GM21825 (cell line): ENCODE measurements at regions not wholly inside any gene's neighbourhood (a gene's known extent, or its start where the extent isn't known, plus 50 kb on each side); places are given as distances from the start of the nearest gene placed in this dataset.

Experiments
- ATAC-seq: cut with Tn5 transposase; IDR thresholded peaks from one replicate; pipeline ENCODE4 v1.9.1; 2021; ENCODE audit warnings: mild to moderate bottlenecking, moderate library complexity; ENCODE audit not compliant: unreplicated experiment

- no peak for ATAC-seq
Observed at GRCh38 chr15:70476441-70476840, 286.9 kb downstream of the UACA start.

DNA sequence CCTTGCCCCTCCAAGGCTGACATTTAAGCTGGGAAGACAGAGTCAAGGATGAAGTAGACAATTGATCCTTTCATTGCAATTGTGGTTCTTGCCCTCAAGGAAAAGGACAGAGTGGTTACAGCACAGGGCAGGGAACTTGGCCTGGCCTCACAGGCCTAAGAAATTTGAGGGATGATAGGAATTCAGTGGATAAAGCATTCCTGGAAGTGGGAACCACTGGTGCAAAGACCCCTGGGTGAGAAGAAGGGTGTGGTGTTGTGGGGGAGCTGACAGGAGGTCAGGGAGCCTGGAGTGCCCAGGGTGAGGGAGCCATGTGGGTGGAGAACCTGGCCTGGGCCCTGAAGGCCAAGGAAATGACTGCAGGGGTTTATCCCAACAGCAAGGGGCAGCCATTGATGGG lies 287.4 kb downstream of the UACA start:
- no peak for ATAC-seq

DNA sequence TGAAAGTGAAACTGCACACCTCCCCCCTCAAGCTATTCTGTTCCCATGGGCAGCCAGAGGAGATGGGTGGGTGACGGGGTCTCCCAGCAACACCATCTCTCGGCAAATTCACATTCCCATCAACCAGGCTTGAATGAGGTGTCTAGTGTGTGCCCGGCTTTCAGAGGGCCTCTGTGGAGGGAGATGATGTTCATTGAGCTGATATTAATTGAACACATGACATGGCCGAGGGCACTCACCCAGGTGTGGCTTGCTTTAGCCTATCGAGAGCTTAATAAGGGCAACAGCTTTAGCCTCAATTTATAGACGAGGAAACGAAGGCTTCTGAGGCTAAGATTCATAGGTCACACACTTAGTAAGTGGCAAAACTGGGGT lies 288.0 kb downstream of the UACA start:
- no peak for ATAC-seq

DNA sequence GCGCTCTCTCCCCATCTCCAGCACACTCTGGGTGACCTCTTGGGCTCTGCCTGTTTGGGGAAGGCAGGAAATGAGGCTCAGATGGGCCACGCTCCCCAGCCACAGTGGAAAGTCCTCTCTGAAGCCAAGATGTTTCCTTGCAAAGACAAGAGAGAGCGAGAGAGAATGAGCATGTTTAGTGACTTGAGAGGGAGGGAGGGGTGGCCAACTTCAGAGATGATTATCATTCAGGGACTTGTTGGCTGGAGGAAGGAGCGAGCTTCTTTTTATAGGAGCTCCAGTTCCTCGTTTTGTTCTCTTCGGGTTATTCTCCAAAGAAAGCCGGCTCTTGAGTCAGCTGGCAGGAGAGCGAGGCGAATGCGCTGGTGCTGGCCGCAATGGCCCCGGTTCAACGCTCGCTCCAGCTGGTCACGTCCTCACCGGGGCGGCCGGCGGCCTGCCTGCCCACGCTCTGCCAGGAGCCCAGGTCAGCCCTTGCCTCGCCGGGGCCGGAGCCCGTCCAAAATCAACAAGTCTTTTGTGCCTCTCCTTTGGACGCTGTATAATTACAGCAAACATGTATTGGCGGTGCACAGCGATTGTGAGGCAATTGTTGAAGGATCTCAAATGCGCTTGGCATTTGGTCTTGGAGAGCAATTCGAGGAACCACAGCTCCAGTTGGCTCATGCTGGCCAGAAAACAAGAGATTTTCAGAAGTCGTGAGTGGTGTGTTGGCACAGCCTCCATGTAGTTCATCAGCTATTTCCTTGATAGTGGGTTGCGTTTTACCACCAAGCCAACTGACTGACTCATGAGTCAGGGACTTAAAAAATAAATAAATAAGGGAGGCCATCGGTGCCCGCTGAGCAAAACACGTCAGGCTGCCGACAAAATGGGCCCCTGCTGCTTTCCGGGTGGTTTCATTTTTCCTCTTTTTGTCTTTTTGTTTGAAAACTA lies 288.6 kb downstream of the UACA start:
- no peak for ATAC-seq

GRCh38 chr15:70473581-70474370 lies 289.6 kb downstream of the UACA start:
- no peak for ATAC-seq

- ATAC-seq: no peak
Observed at GRCh38 chr15:70471517-70471916, 291.8 kb downstream of the UACA start.

GRCh38 chr15:70470556-70471191 lies 292.7 kb downstream of the UACA start:
- ATAC-seq: no peak

DNA sequence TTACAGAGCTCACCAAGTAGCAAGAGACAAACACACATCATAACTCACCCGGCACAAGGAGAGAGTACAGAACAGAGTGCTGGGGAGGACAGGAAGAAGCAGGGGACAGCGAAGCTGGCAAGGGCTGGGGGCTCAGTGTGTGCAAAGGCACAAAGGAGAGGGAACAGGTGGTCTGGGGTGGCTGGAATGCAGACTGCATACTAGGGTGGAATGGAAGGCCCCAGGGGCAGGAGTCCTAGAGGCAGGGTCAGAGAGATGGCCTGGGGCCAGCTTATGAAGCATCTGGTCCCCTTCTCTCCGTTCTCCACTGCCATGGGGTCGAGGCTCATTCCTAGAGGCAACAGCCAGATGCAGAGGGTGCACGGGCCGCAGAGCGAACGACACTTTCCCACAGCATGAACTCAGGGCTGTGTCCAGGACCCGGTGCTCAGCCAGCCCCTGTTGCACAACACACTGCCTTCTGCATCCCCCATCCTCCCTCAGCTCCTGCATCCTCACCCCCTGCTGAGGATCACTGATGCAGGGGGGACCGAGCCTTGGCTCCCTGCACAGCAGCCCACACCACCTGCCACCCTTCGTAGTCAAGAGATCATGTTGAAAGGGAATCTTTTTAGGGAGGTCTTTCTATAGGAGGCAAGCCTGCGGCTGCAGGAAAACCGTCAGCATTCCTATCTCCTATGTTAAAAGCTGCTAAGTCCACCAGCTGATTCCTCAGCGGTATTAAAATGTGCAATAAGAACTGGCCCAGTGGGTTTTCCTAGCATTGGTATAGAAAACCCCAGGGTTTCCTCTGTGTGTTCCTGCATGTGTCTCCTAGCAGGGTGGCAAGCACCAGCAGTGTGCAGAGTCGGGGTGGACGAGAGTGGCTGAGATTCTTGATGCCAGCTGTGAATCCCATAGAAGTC lies 293.5 kb downstream of the UACA start:
- ATAC-seq: no peak

- ATAC-seq: no peak
Observed at GRCh38 chr15:70469182-70469581, 294.2 kb downstream of the UACA start.

- ATAC-seq: no peak
Observed at GRCh38 chr15:70466895-70467529, 296.3 kb downstream of the UACA start.

DNA sequence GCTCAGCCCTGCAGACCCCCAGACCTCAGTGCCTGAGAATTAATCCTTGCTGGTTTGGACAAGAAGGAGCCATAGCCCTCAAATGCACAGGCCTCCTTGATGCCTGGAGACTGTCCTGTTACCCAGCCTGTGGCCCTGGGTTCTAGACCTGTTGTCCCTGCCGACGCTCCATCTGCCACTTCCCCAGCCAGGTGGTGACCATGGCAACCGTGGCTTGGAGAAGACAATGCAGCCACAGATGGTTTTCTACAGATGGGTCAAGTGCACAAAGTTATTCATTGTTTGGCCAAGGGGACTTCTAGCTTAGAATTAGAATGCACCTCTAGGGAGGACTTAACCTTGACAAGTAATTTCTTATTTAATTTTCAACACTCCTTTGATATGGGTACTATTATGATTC lies 297.1 kb downstream of the UACA start:
- no peak for ATAC-seq

GRCh38 chr15:70465812-70466211 lies 297.5 kb downstream of the UACA start:
- no peak for ATAC-seq

GRCh38 chr15:70463453-70463834 lies 299.9 kb downstream of the UACA start:
- ATAC-seq: peak; percentile 14

DNA sequence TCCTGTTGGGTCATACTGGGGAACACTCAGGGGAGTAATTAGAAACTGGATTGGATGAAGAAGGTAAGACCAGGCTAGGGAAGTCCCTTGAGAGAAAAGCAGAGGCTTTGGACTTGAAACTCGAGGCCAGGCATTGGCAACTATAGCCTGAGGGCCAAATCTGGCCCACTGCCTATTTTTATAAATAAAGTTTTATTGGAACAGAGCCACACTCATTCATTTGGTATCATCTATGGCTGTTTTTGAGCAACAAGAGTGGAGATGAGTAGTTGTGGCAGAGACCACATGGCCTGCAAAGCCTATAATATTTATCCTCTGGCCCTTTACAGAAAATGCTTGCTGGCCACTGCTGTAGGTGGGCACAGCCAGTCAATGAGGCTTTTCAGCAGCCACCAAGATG lies 301.4 kb downstream of the UACA start:
- no peak for ATAC-seq

GRCh38 chr15:70461017-70461416 lies 302.3 kb downstream of the UACA start:
- no peak for ATAC-seq

DNA sequence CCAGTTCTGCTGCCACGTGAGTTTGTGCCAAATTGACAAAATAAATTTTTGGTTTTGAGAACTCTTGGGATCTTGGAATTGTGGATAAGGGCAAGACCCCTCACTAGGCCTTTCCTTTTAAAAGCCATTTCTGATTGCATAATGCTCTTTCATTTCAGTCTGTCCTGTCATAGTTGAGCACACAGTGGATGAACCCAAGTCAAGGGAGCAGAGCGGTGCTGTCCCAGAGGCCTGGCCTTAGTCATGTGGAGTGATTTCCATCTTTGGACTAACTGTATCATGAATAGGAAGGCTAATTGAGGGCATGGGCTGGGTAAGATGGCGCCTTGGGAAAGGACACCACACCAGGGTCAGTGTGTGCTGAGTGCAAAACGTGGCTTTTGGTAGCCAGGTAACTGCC lies 304.0 kb downstream of the UACA start:
- ATAC-seq: no peak

DNA sequence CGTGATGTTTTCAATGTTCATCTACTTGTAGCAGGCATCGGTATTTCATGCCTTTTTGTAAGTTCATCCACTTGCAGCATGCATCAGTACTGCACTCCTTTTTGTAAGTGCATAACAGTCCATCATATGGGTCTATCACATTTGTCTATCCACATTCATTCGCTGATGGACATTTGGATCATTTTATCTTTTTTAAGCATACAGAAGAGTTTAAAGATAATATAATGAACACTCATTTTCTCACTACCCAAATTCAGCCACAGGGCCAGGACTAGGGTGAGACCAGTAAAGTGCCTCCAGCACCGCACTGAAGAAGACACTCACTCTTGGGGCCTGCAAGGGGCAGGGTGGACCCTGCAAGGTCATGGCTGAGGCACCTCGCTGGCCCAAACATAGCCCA lies 309.6 kb downstream of the UACA start:
- ATAC-seq: no peak

- ATAC-seq: no peak
Observed at GRCh38 chr15:70453238-70453637, 310.1 kb downstream of the UACA start.

- no peak for ATAC-seq
Observed at GRCh38 chr15:70451821-70452653, 311.3 kb downstream of the UACA start.
